ENCODE measurements at regions not wholly inside any gene's neighbourhood (a gene's known extent, or its start where the extent isn't known, plus 50 kb on each side); places are given as distances from the start of the nearest gene placed in this dataset.
A peak's percentile ranks its signal among the peaks of the same experiment; 100 is the strongest.

GRCh38 chr4:189198624-189199023 is 742.0 kb upstream of the FRG1 start:
- Histone ChIP-seq H3K4me1 (ENCODE audit: control insufficient read depth in 1 of 2, low read depth in 2 of 2) (peaks cover 0 to 4% of the 10 kb centered on the region in 2 donors), H3K4me3 (no peak overlapping the region), H3K9me3 (no peaks in the 10 kb centered on the region), H3K36me3 (no peaks in the 10 kb centered on the region), H3K27me3 (replicated peaks; ENCODE audit: insufficient read depth) (no peaks in the 10 kb centered on the region), H3K27ac (no peak overlapping the region)
- ATAC-seq (ENCODE audit: insufficient number of reproducible peaks, low FRiP score, low read depth) (no peak), DNase-seq (ENCODE audit: low spot score) (no peak)
- TF ChIP-seq, protein P1, sequence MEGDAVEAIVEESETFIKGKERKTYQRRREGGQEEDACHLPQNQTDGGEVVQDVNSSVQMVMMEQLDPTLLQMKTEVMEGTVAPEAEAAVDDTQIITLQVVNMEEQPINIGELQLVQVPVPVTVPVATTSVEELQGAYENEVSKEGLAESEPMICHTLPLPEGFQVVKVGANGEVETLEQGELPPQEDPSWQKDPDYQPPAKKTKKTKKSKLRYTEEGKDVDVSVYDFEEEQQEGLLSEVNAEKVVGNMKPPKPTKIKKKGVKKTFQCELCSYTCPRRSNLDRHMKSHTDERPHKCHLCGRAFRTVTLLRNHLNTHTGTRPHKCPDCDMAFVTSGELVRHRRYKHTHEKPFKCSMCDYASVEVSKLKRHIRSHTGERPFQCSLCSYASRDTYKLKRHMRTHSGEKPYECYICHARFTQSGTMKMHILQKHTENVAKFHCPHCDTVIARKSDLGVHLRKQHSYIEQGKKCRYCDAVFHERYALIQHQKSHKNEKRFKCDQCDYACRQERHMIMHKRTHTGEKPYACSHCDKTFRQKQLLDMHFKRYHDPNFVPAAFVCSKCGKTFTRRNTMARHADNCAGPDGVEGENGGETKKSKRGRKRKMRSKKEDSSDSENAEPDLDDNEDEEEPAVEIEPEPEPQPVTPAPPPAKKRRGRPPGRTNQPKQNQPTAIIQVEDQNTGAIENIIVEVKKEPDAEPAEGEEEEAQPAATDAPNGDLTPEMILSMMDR (IDR thresholded peaks at IDR 0.05), result no peak

- TF ChIP-seq, protein P1 (IDR thresholded peaks at IDR 0.05), result no peak
- Histone ChIP-seq H3K9me3 (no peaks in the 10 kb centered on the region), H3K4me1 (ENCODE audit: control insufficient read depth in 1 of 2, low read depth in 2 of 2) (peaks cover 0 to 4% of the 10 kb centered on the region in 2 donors), H3K27ac (no peak overlapping the region), H3K4me3 (no peak overlapping the region), H3K27me3 (replicated peaks; ENCODE audit: insufficient read depth) (no peaks in the 10 kb centered on the region), H3K36me3 (no peaks in the 10 kb centered on the region)
- DNase-seq (ENCODE audit: low spot score) (no peak), ATAC-seq (ENCODE audit: insufficient number of reproducible peaks, low FRiP score, low read depth) (no peak)
Observed at GRCh38 chr4:189200353-189200752, 740.3 kb upstream of the FRG1 start.

DNA sequence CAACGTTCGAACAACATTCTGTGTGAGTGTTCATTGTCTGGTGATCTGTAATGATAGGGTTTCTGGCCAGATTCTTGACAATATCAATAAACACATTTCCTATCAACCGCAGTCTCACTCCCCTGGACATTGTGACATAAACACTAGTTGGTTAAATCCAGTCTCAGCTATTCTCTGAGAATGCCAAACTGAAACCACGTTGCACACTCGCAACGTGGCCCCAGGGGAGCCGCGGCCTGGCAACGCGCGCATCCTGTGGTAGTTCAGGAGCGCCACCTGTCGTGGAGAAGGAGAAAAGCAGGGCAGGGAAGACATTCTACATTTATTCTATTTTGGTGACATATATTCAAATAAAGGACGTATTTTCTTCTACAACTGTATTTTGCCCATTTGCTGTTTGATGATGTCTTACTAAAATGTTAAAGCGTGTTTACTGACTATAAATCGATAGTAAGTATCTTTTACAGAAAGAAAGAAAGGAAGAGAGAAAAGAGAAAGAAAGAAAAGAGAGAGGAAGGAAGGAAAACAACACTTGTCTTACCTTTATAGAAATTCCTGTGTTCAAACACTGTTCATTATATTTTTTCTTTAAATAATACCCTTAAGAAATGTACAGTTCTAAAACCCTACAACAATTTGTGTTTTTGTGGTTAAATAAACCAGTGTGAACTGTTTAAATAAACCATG is 738.3 kb upstream of the FRG1 start:
- ATAC-seq (ENCODE audit: insufficient number of reproducible peaks, low FRiP score, low read depth) (no peak), DNase-seq (ENCODE audit: low spot score) (peak; percentile 6)
- TF ChIP-seq, protein P1 (IDR thresholded peaks at IDR 0.05), result peak; percentile 68
- H3K27me3 ChIP-seq (replicated peaks; ENCODE audit: insufficient read depth), result no peaks in the 10 kb centered on the region
- no peaks in the 10 kb centered on the region for H3K9me3 ChIP-seq
- H3K4me3 ChIP-seq, result peak overlapping the region; percentile 53
- peaks cover 4 to 11% of the 10 kb centered on the region in 2 donors for H3K4me1 ChIP-seq (ENCODE audit: control insufficient read depth in 1 of 2, low read depth in 2 of 2)
- H3K27ac ChIP-seq, result no peak overlapping the region
- H3K36me3 ChIP-seq, result no peaks in the 10 kb centered on the region

DNA sequence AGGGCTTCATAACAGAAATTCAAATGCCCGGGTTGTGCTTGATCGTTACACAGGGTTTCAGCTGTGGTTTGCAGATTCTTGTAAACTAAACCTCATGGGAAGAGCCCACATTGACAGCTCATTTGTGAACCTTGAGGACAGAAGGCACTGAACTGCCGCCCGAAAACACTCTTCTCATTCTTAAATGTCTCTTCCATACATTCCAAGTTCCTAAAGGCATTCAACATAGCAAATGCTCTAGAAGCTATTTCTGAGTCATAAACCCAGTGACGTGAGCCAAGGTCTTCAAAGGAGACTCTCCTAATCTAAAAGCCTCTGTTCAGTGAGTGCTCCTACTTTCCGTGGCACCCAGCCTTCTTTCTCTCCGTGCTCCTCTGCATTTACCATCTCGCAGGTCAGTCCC is 737.8 kb upstream of the FRG1 start:
- DNase-seq (ENCODE audit: low spot score) (no peak), ATAC-seq (ENCODE audit: insufficient number of reproducible peaks, low FRiP score, low read depth) (no peak)
- Histone ChIP-seq H3K4me3 (peak overlapping the region; percentile 53), H3K27ac (no peak overlapping the region), H3K27me3 (replicated peaks; ENCODE audit: insufficient read depth) (no peaks in the 10 kb centered on the region), H3K36me3 (no peaks in the 10 kb centered on the region), H3K9me3 (no peaks in the 10 kb centered on the region), H3K4me1 (ENCODE audit: control insufficient read depth in 1 of 2, low read depth in 2 of 2) (peaks cover 4 to 17% of the 10 kb centered on the region in 2 donors)
- TF ChIP-seq, protein P1 (IDR thresholded peaks at IDR 0.05), result no peak

DNA sequence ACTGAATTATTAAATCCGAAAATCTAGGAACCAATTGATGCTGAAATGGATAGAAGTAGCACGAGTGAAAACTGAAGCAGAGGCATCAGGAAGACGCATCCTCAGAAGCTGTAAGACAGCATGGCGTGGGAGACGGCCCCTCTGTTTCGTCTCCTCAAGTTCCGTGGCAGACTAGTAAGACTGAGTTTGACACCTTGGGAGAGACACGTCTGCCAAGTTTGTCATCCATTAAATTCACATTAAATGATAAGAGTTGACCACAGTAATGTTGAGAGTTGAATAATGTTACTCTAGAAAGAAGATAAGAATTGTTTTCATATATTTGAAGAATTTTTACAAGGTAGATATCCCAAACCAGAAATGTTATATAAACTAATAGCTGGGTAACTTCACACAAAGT is 736.1 kb upstream of the FRG1 start:
- Histone ChIP-seq H3K36me3 (no peaks in the 10 kb centered on the region), H3K27me3 (replicated peaks; ENCODE audit: insufficient read depth) (no peaks in the 10 kb centered on the region), H3K9me3 (no peaks in the 10 kb centered on the region), H3K4me1 (ENCODE audit: control insufficient read depth in 1 of 2, low read depth in 2 of 2) (peaks cover 4 to 22% of the 10 kb centered on the region in 2 donors), H3K4me3 (no peak overlapping the region), H3K27ac (no peak overlapping the region)
- no peak for DNase-seq (ENCODE audit: low spot score)
- TF ChIP-seq, protein P1 (IDR thresholded peaks at IDR 0.05), result no peak
- no peak for ATAC-seq (ENCODE audit: insufficient number of reproducible peaks, low FRiP score, low read depth)
